K562 (cell line): ENCODE measurements at regions not wholly inside any gene's neighbourhood (a gene's known extent, or its start where the extent isn't known, plus 50 kb on each side); places are given as distances from the start of the nearest gene placed in this dataset.
"Not testable (repeated sequence)": the region's sequence is repeated elsewhere in the genome, so short reads cannot be mapped to it uniquely, and the experiment has no call there.

Experiments used
- ATAC-seq: fragments of 200-7000 bp; cut with Tn5 transposase; 3 replicates; pipeline ENCODE4 v1.9.1; 2020; ENCODE audit warnings: moderate library complexity
- BruUV-seq: library from RNA; stranded (reverse); fragments of 400-500 nt; replicated peaks from 2 replicates; lab custom pipeline; 2021; lab: Mats Ljungman, UMichigan
- CTCF ChIA-PET: fragments of 300-600 bp; formaldehyde crosslinking; extraction: SDS; loops from one replicate; lab custom pipeline; 2021; ENCODE audit warnings: low intra/inter-chr PET ratio; lab: Yijun Ruan, JAX
- POLR2A ChIA-PET: fragments of 300-600, 350-650 bp; sonication (Branson Sonifier 250); formaldehyde crosslinking; extraction: SDS; loops from one replicate; lab custom pipeline; 2021; ENCODE audit warnings: antibody characterized with exemption, inconsistent platforms; lab: Yijun Ruan, JAX
- DNase-seq, 4 experiments: peaks; one replicate each; pipeline versions ENCODE4 v3.0.0 to v3.0.0-alpha.2; 2011 to 2018; ENCODE audit warnings: low spot score in 3 of 4, mixed read lengths in 3 of 4; ENCODE audit errors: extremely low read depth in 1 of 4
- FAIRE-seq: peaks from 2 replicates; lab custom pipeline; 2011; peaks lifted over from hg19 to GRCh38; lab: Jason Lieb, UNC
- H2AFZ ChIP-seq: 2 replicates; pipeline ENCODE4 v1.6.0; 2011; ENCODE audit warnings: low read depth, low read length, control low read depth, inconsistent platforms
- H3K27ac ChIP-seq: fragments of 200-600 bp; 3 replicates; pipeline ENCODE4 v1.8.0; 2011; ENCODE audit warnings: low read depth, mild to moderate bottlenecking, control low read depth, inconsistent platforms, low read length, moderate library complexity, mixed read lengths; ENCODE audit errors: extremely low read depth
- H3K27me3 ChIP-seq, 2 experiments: fragments of 300-600 bp in 1 of 2; 2 replicates in 1 of 2; 3 replicates in 1 of 2; pipeline versions ENCODE4 v1.6.0 to v1.8.0; 2011; ENCODE audit warnings: inconsistent platforms in 2 of 2, low read length in 2 of 2, mild to moderate bottlenecking in 1 of 2, mixed read lengths in 1 of 2, moderate library complexity in 1 of 2; ENCODE audit not compliant: control insufficient read depth in 2 of 2, insufficient read depth in 2 of 2
- H3K36me3 ChIP-seq: fragments of 300-600 bp; 3 replicates; pipeline ENCODE4 v1.8.0; 2011; ENCODE audit warnings: mild to moderate bottlenecking, low read length, inconsistent platforms; ENCODE audit not compliant: control insufficient read depth, insufficient read depth
- H3K4me1 ChIP-seq, 2 experiments: fragments of 200-600 bp in 1 of 2; replicated peaks in 1 of 2; 2 replicates in 1 of 2; 3 replicates in 1 of 2; pipeline versions ENCODE4 v1.5.1 to v1.8.0; 2011; ENCODE audit warnings: inconsistent platforms in 2 of 2, low read length in 2 of 2, mild to moderate bottlenecking in 1 of 2, mixed read lengths in 1 of 2, moderate library complexity in 1 of 2; ENCODE audit not compliant: control insufficient read depth in 2 of 2, insufficient read depth in 2 of 2
- H3K4me2 ChIP-seq: 2 replicates; pipeline ENCODE4 v1.6.1; 2011; ENCODE audit warnings: low read length, control low read depth, inconsistent platforms, mixed read lengths; ENCODE audit not compliant: insufficient read depth
- H3K4me3 ChIP-seq: fragments of 200-600 bp; sonication (generic), shearing (Covaris generic); 2 replicates; pipeline ENCODE4 v1.5.1; 2016; ENCODE audit warnings: control low read depth, inconsistent platforms
- H3K79me2 ChIP-seq: fragments of 200-600 bp; 3 replicates; pipeline ENCODE4 v1.8.0; 2011; ENCODE audit warnings: low read length, inconsistent platforms; ENCODE audit not compliant: control insufficient read depth, insufficient read depth
- H3K9ac ChIP-seq, 2 experiments: 2 replicates each; pipeline versions ENCODE4 v1.6.0 to v1.6.1; 2011; ENCODE audit warnings: low read depth in 2 of 2, low read length in 2 of 2, control low read depth in 1 of 2, inconsistent platforms in 1 of 2, mild to moderate bottlenecking in 1 of 2, mixed read lengths in 1 of 2; ENCODE audit not compliant: insufficient read depth in 1 of 2
- H3K9me1 ChIP-seq: one replicate; pipeline ENCODE4 v1.6.0; 2011; ENCODE audit warnings: inconsistent platforms, mild to moderate bottlenecking, low read length, moderate library complexity; ENCODE audit not compliant: control insufficient read depth, insufficient read depth
- H3K9me3 ChIP-seq: replicated peaks from 2 replicates; pipeline ENCODE4 v1.5.1; 2011; ENCODE audit warnings: low read depth, low read length, inconsistent platforms; ENCODE audit not compliant: control insufficient read depth, insufficient read depth
- H4K20me1 ChIP-seq: replicated peaks from 2 replicates; pipeline ENCODE4 v1.6.1; 2011; ENCODE audit warnings: low read length, inconsistent platforms, mixed read lengths; ENCODE audit not compliant: control insufficient read depth, insufficient read depth
- ARID1B ChIP-seq: fragments of 450-650 bp; IDR thresholded peaks from 2 replicates; pipeline ENCODE4 v1.6.1; 2016; ENCODE audit warnings: antibody characterized with exemption, mild to moderate bottlenecking, inconsistent platforms
- CBFA2T3 ChIP-seq: fragments of 450-650 bp; IDR thresholded peaks from 2 replicates; pipeline ENCODE4 v1.6.1; 2017
- SUPT5H ChIP-seq: fragments of 450-650 bp; IDR thresholded peaks from 2 replicates; pipeline ENCODE4 v1.6.1; 2016
- TAL1 ChIP-seq: fragments of 450-650 bp; IDR thresholded peaks from 2 replicates; pipeline ENCODE4 v1.6.1; 2016; ENCODE audit warnings: mild to moderate bottlenecking
- TCF3 ChIP-seq: sonication (generic); formaldehyde crosslinking; IDR thresholded peaks from 2 replicates; pipeline ENCODE4 v1.4.0; 2020; ENCODE audit warnings: mild to moderate bottlenecking, missing genetic modification reagents
- TEAD4 ChIP-seq, 2 experiments: sonication (generic) in 1 of 2; formaldehyde crosslinking in 1 of 2; IDR thresholded peaks; 2 replicates each; pipeline versions ENCODE4 v1.6.1 to v1.8.0; 2012 to 2022; ENCODE audit warnings: borderline replicate concordance in 1 of 2, inconsistent platforms in 1 of 2, low read length in 1 of 2, mild to moderate bottlenecking in 1 of 2, missing genetic modification reagents in 1 of 2
- ZNF551 ChIP-seq: fragments of 250-450 bp; sonication (Bioruptor Pico); IDR thresholded peaks from 2 replicates; pipeline ENCODE4 v1.5.0; 2021; ENCODE audit warnings: mild to moderate bottlenecking, moderate library complexity
- WGBS: fragments of 100-300 bp; shearing (Covaris generic); methylation state at CpG from one replicate; pipeline ENCODE4 v1.1.6; 2016; ENCODE audit warnings: low coverage, mixed read lengths; ENCODE audit not compliant: insufficient coverage; ENCODE audit errors: missing lambda C conversion rate; 5-methylcytosine and 5-hydroxymethylcytosine counted together
- in situ Hi-C: fragments of 300-500 bp; cut with MboI; formaldehyde crosslinking; loops from 4 replicates; pipeline ENCODE4 v1.15.0; 2018; ENCODE audit warnings: inconsistent platforms, mixed read lengths
- intact Hi-C: fragments of 100-400 bp; cut with micrococcal nuclease; formaldehyde crosslinking; loops from 2 replicates; pipeline ENCODE4 v1.14.2; 2022
- TF ChIP-seq, protein P1 (sequence below): fragments of 200-800 bp; sonication (Bioruptor generic); IDR thresholded peaks from 2 replicates; pipeline ENCODE4 v1.6.1; 2017; ENCODE audit warnings: missing genetic modification characterization, missing compliant biosample characterization
- TF ChIP-seq, protein P2 (sequence below): fragments of 250-450 bp; sonication (Bioruptor Pico); IDR thresholded peaks from 2 replicates; pipeline ENCODE4 v1.4.0; 2020; ENCODE audit warnings: mild to moderate bottlenecking, moderate library complexity

DNA sequence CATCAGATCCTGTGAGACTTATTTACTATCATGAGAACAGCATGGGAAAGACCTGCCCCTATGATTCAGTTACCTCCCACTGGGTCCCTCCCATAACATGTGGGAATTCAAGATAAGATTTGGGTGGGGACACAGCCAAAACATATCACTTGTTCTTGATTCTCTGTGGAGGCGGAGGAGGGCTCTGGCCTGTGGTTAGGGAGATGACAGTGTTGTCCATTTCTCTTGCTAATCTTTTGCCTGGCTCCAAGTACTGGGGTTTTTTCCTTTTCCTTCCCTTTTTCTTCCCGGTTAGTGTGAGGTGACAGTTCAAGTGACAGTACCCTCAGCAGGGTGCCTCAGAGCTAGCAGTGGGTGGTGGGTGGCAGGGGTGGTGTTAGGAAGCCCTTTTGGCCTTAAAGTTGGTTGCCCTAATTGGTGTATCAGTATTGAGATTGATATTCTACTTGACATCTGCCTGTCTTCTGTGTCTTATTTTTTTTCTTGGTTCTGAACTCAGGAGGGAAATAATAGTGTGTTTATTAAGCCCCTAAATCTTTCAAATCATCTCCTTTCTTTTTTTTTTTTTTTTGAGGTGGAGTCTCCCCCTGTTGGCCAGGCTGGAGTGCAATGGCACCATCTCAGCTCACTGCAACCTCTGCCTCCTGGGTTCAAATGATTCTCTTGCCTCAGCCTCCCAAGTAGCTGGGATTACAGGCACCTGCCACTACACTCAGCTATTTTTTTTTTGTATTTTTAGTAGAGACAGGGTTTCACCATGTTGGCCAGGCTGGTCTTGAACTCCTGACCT, 192.0 kb downstream of the ASB1 start:
- H2AFZ ChIP-seq; H3K4me3 ChIP-seq; H3K79me2 ChIP-seq; H3K4me2 ChIP-seq; FAIRE-seq; H3K9me1 ChIP-seq; BruUV-seq; H3K9ac ChIP-seq; H3K27me3 ChIP-seq; H3K4me1 ChIP-seq; H3K27ac ChIP-seq; H3K9me3 ChIP-seq; ATAC-seq; POLR2A ChIA-PET; H4K20me1 ChIP-seq; H3K36me3 ChIP-seq; in situ Hi-C loops; intact Hi-C loops; TF ChIP-seq TEAD4 (CRISPR knock-in tag; IDR thresholded peaks at IDR 0.05; ENCODE audit: borderline replicate concordance): not testable (repeated sequence)
- 8% methylated on average over 2 of the region's 2 CpGs for WGBS
- CTCF ChIA-PET = interaction anchor here (0.6 kb wide), 1 partner anchor 261 kb away, joined by 3 read pairs; no protein-coding TSS in a partner anchor
- TF ChIP-seq ARID1B = 0 out of 2 replicates have a peak, but pooled peaks have one; percentile 36
- 0 out of 2 replicates have a peak, but pooled peaks have one; percentile 27 for TF ChIP-seq TEAD4 (IDR thresholded peaks at IDR 0.05; ENCODE audit: low read length)
- peak; percentile 47 for TF ChIP-seq TAL1
- TF ChIP-seq TCF3 (CRISPR knock-in tag) = peak; percentile 36; the same call in 1 of the 2 replicates
- TF ChIP-seq CBFA2T3 = peak; percentile 48
- DNase-seq = peak in 2 of 4 experiments; percentile 12

DNA sequence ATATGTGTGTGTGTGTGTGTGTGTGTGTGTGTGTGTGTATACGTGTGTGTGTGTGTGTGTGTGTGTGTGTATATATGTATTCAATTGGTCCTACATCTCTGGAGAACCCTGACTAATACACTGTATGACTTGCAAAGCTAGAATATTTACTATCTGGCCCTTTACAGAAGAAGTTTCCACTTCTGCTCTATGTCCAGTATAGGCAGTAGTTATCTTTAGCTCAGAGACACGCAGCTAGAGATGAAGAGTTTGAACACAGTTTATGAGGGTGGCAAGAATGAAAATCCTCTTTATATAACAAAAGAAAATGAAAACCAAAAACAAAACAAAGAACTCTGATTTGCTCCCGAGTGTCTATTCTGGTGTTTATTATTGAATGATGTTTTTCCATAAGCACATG, 201.2 kb downstream of the ASB1 start:
- FAIRE-seq (no peak), DNase-seq (no peak), ATAC-seq (no peak)
- Histone ChIP-seq H3K4me2 (no peak overlapping the region), H3K9me3 (no peaks in the 10 kb centered on the region), H3K9ac (no peak overlapping the region), H2AFZ (no peak overlapping the region), H3K27ac (no peak overlapping the region), H3K36me3 (no peaks in the 10 kb centered on the region), H4K20me1 (no peaks in the 10 kb centered on the region), H3K4me3 (no peak overlapping the region), H3K27me3 (peaks cover 7 to 37% of the 10 kb centered on the region in 2 experiments; a peak in 4 of 5 replicates), H3K79me2 (no peaks in the 10 kb centered on the region), H3K4me1 (no peaks in the 10 kb centered on the region), H3K9me1 (no peaks in the 10 kb centered on the region)
- intact Hi-C loops (no loop called here), in situ Hi-C loops (no loop called here)
- CTCF ChIA-PET = no interaction called here
- WGBS = 0% methylated on average over 2 of the region's 3 CpGs
- BruUV-seq = no TSS peak
- POLR2A ChIA-PET = no interaction called here
- TF ChIP-seq SUPT5H (no peak), ZNF551 (CRISPR knock-in tag) (no peak)
- TF ChIP-seq, protein P1, sequence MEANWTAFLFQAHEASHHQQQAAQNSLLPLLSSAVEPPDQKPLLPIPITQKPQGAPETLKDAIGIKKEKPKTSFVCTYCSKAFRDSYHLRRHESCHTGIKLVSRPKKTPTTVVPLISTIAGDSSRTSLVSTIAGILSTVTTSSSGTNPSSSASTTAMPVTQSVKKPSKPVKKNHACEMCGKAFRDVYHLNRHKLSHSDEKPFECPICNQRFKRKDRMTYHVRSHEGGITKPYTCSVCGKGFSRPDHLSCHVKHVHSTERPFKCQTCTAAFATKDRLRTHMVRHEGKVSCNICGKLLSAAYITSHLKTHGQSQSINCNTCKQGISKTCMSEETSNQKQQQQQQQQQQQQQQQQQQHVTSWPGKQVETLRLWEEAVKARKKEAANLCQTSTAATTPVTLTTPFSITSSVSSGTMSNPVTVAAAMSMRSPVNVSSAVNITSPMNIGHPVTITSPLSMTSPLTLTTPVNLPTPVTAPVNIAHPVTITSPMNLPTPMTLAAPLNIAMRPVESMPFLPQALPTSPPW (CRISPR knock-in tag) = no peak
- TF ChIP-seq, protein P2, sequence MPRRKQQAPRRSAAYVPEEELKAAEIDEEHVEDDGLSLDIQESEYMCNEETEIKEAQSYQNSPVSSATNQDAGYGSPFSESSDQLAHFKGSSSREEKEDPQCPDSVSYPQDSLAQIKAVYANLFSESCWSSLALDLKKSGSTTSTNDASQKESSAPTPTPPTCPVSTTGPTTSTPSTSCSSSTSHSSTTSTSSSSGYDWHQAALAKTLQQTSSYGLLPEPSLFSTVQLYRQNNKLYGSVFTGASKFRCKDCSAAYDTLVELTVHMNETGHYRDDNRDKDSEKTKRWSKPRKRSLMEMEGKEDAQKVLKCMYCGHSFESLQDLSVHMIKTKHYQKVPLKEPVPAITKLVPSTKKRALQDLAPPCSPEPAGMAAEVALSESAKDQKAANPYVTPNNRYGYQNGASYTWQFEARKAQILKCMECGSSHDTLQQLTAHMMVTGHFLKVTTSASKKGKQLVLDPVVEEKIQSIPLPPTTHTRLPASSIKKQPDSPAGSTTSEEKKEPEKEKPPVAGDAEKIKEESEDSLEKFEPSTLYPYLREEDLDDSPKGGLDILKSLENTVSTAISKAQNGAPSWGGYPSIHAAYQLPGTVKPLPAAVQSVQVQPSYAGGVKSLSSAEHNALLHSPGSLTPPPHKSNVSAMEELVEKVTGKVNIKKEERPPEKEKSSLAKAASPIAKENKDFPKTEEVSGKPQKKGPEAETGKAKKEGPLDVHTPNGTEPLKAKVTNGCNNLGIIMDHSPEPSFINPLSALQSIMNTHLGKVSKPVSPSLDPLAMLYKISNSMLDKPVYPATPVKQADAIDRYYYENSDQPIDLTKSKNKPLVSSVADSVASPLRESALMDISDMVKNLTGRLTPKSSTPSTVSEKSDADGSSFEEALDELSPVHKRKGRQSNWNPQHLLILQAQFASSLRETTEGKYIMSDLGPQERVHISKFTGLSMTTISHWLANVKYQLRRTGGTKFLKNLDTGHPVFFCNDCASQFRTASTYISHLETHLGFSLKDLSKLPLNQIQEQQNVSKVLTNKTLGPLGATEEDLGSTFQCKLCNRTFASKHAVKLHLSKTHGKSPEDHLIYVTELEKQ (CRISPR knock-in tag) = no peak
